GM23248 (cell line): ENCODE measurements at regions not wholly inside any gene's neighbourhood (a gene's known extent, or its start where the extent isn't known, plus 50 kb on each side); places are given as distances from the start of the nearest gene placed in this dataset.

Source experiments
- EZH2 ChIP-seq: fragments of 200-600 bp; sonication (generic); IDR thresholded peaks from 2 replicates; pipeline ENCODE4 v1.6.1; 2018; ENCODE audit warnings: antibody characterized with exemption, mild to moderate bottlenecking; ENCODE audit not compliant: insufficient read depth, poor library complexity, severe bottlenecking
- EZH2phosphoT487 ChIP-seq: fragments of 200-600 bp; sonication (generic); IDR thresholded peaks from 2 replicates; pipeline ENCODE4 v1.6.1; 2018; ENCODE audit warnings: antibody characterized with exemption, moderate library complexity, mild to moderate bottlenecking, low read depth; ENCODE audit not compliant: insufficient read depth

DNA sequence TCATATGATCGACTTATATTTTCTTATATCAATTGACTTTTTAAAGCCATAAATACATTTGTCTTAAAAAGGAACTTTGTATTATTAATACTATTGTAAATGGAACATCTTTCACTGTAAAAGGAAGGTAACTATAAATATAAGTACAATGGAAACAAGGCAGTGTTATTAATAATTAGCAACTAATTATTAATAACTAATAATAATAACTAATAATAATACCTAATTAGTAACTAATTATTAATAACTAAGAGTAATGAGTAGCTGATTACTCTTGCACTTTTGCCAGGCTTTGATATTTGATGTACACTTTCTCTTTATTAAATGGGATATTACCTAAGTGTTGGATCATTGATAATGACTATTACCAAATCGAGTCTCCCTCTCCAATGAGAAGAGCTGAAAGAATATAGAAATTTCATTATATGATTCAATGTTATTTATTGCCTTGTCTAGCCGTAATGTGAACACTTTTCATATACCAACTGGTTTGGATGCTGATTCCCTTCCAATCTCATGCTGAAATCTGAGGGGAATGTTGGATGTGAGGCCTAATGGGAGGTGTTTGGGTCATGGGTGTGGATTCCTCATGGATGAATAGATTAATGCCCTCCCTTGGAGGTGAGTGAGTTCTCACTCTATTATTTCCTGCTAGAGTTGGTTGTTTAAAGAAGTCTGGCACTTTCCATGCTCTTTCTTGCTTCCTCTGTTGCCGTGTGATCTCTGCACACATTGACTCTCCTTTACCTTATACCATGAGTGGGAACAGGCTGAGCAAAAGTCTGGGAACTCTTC lies 202.1 kb upstream of the ZBTB20 start:
- TF ChIP-seq EZH2: no peak
- TF ChIP-seq EZH2phosphoT487: no peak
